ENCODE measurements at regions not wholly inside any gene's neighbourhood (a gene's known extent, or its start where the extent isn't known, plus 50 kb on each side); places are given as distances from the start of the nearest gene placed in this dataset.

DNA sequence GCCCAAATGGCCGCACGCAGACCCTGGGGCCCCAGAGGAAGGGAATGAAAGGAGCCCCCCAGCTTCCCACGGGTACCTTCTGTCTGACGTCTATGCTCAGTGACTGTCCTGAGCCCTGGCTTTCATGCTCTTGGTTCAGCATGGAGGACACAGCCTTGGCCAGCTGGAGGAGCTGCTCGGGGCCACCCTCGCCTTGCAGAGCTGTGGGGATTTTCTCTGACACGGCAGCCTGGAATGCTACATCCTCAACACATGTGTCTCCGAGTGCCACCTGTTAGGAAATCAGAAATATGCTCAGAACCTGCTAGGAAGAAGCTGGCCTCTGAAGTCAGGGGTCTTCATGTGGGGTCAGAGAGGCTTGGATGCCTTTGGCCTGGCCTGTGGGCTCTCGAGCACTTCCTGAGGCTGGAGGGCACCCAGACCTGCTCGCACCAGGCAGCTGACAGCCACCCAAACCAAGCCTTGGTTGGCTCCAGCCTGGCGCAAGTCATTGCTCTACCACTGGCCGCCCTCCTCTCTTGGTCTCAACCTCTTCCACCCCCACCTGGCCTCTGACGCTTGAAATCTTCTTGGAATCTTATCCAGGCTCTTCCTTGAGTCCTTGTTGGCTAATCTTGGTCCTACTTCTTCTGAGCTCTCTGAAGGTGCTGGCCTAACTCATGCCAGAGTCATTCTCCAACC lies 63.7 kb upstream of the BCO1 start:
- TF ChIP-seq, protein P1, sequence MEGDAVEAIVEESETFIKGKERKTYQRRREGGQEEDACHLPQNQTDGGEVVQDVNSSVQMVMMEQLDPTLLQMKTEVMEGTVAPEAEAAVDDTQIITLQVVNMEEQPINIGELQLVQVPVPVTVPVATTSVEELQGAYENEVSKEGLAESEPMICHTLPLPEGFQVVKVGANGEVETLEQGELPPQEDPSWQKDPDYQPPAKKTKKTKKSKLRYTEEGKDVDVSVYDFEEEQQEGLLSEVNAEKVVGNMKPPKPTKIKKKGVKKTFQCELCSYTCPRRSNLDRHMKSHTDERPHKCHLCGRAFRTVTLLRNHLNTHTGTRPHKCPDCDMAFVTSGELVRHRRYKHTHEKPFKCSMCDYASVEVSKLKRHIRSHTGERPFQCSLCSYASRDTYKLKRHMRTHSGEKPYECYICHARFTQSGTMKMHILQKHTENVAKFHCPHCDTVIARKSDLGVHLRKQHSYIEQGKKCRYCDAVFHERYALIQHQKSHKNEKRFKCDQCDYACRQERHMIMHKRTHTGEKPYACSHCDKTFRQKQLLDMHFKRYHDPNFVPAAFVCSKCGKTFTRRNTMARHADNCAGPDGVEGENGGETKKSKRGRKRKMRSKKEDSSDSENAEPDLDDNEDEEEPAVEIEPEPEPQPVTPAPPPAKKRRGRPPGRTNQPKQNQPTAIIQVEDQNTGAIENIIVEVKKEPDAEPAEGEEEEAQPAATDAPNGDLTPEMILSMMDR (IDR thresholded peaks at IDR 0.05) = no peak

DNA sequence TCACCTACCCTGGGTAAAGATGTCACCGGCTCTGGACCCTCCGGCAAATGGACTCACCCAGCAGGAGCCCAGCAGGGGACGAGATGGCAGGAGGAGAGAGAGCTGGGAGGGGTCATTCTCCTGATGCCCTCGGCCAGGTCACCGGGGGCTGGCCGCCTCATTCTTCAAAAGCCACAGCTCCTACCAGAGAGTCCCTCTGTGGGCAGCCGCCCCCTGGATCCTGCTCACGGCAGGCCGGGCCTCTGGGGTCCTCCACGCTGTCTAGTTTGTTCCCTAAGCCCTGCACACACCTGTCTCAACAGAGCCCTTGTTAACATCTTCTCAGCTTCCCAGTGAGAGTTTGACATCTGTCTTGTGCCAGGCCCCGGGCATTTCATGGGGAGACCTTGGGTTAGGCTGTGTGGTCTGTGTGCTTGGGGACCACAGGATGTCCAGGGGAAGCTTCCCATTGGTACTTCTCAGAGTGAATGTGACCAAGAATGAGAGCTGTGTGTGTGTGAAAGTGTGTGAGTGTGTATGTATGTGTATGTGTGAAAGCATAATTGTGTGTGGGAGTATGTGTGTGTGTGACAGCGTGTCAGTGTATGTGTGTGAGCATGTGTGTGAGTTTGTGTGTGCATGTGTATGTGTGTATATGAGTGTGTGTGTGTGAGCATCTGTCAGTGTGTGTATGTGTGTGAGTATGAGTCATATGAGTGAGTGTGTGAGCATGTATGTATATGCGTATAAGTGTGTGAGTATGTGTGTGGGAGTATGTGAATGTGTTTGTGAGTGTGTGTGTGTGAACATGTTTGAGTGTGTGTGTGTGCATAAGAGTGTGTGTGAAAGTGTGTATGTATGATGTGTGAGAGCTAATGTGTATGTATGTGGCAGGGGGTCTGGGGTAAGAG lies 65.5 kb upstream of the BCO1 start:
- intact Hi-C loops (cut with micrococcal nuclease) = no loop called here
- H3K27ac Mint-ChIP-seq = no peak overlapping the region
- POLR2A ChIA-PET = no interaction called here
- no peaks in the 10 kb centered on the region for H3K4me1 Mint-ChIP-seq
- CTCF ChIA-PET = no interaction called here
- no peaks in the 10 kb centered on the region for H3K9me3 Mint-ChIP-seq
- H3K4me3 Mint-ChIP-seq = no peak overlapping the region
- no peaks in the 10 kb centered on the region for H3K36me3 Mint-ChIP-seq (ENCODE audit: low read depth)
- ATAC-seq (ENCODE audit: low read depth) (no peak), DNase-seq (no peak)
- H3K27me3 Mint-ChIP-seq = peaks cover 8% of the 10 kb centered on the region
- TF ChIP-seq, protein P1 (IDR thresholded peaks at IDR 0.05) = no peak

More for the DNA sequence above, 63.7 kb upstream of the BCO1 start:
- ChIA-PET CTCF (no interaction called here), POLR2A (no interaction called here)
- no peaks in the 10 kb centered on the region for H3K4me1 Mint-ChIP-seq
- no peak overlapping the region for H3K4me3 Mint-ChIP-seq
- DNase-seq (no peak), ATAC-seq (ENCODE audit: low read depth) (no peak)
- H3K27ac Mint-ChIP-seq = no peak overlapping the region
- intact Hi-C loops (cut with micrococcal nuclease) = no loop called here
- H3K9me3 Mint-ChIP-seq = no peaks in the 10 kb centered on the region
- peaks cover 8% of the 10 kb centered on the region for H3K27me3 Mint-ChIP-seq
- no peaks in the 10 kb centered on the region for H3K36me3 Mint-ChIP-seq (ENCODE audit: low read depth)

DNA sequence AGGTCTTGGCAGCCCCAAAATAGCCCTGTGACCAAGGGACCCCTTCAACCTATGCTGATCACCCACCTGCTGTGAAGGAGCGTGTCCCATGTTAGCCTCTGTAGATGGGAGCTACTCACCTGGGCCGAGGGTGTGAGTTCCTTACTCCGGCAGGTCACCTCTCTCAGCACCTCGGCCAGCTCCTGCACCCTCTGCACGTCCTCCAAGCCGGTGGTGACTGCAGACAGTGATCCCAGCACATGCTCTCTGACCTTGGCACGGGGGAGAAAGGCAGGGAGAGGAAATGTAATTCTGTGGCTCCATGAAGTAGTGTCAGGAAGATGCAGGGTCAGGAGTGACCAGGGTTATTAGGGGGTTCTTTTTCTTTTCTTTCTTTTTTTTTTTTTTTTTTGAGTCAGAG lies 67.7 kb upstream of the BCO1 start:
- intact Hi-C loops (cut with micrococcal nuclease) = no loop called here
- H3K27me3 Mint-ChIP-seq = peaks cover 8% of the 10 kb centered on the region
- H3K4me1 Mint-ChIP-seq = no peaks in the 10 kb centered on the region
- no peak overlapping the region for H3K4me3 Mint-ChIP-seq
- TF ChIP-seq, protein P1 (IDR thresholded peaks at IDR 0.05) = no peak
- DNase-seq (no peak), ATAC-seq (ENCODE audit: low read depth) (no peak)
- H3K9me3 Mint-ChIP-seq = no peaks in the 10 kb centered on the region
- ChIA-PET CTCF (no interaction called here), POLR2A (no interaction called here)
- H3K27ac Mint-ChIP-seq = no peak overlapping the region
- no peaks in the 10 kb centered on the region for H3K36me3 Mint-ChIP-seq (ENCODE audit: low read depth)

DNA sequence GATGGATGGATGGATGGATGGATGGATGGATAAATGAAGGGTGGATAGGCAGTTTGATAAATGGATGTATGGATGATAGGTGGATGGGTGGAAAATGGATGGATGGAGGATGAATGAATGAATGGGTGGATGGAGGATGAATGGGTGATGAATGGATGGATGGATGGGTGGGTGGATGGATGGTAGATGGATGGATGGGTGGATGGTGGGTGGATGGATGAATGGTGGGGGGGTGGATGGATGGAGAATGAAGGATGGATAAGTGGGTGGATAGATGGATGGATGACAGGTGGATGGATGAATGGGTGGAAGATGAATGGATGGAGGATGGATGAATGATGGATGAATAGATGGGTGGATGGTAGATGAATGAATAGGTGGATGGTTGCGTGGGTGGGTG lies 70.1 kb upstream of the BCO1 start:
- TF ChIP-seq, protein P1 (IDR thresholded peaks at IDR 0.05) = no peak
- Mint-ChIP-seq H3K36me3 (ENCODE audit: low read depth) (no peaks in the 10 kb centered on the region), H3K9me3 (no peaks in the 10 kb centered on the region), H3K4me1 (no peaks in the 10 kb centered on the region), H3K27me3 (peaks cover 8% of the 10 kb centered on the region), H3K4me3 (no peak overlapping the region), H3K27ac (no peak overlapping the region)
- CTCF ChIA-PET = no interaction called here
- intact Hi-C loops (cut with micrococcal nuclease) = no loop called here
- ATAC-seq (ENCODE audit: low read depth) (no peak), DNase-seq (no peak)
- POLR2A ChIA-PET = no interaction called here

DNA sequence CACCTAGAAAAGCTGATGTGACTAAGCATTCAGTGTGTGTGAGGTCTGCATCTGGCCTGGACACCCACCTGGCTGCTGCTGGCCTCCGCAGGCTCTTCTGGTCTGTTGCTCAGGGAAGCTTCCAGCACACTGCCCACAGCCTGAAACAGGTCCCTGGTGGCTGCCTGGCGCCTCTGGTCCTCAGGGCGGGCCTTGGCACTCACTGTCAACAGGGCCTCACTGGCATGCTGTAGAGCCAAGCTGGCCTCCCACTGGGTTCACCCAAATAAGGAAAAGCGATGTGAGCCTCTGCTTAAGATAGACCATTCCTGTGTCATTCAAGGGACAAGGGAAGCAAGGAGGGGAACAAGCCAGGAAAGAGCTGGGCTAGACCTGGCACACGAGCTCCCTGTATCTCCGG lies 70.6 kb upstream of the BCO1 start:
- no peak for ATAC-seq (ENCODE audit: low read depth)
- H3K36me3 Mint-ChIP-seq (ENCODE audit: low read depth) = no peaks in the 10 kb centered on the region
- intact Hi-C loops (cut with micrococcal nuclease) = no loop called here
- ChIA-PET POLR2A (interaction anchor here (0.7 kb wide), 1 partner anchor 1048 kb away, joined by 9 read pairs; no protein-coding TSS in a partner anchor), CTCF (no interaction called here)
- H3K27ac Mint-ChIP-seq = no peak overlapping the region
- no peaks in the 10 kb centered on the region for H3K9me3 Mint-ChIP-seq
- DNase-seq = no peak
- no peaks in the 10 kb centered on the region for H3K4me1 Mint-ChIP-seq
- peaks cover 8% of the 10 kb centered on the region for H3K27me3 Mint-ChIP-seq
- no peak overlapping the region for H3K4me3 Mint-ChIP-seq
- TF ChIP-seq, protein P1 (IDR thresholded peaks at IDR 0.05) = no peak
